IMR-90 (cell line): ENCODE measurements at regions not wholly inside any gene's neighbourhood (a gene's known extent, or its start where the extent isn't known, plus 50 kb on each side); places are given as distances from the start of the nearest gene placed in this dataset.

ENCODE experiments used
- ATAC-seq: fragments of 200-7000 bp; cut with Tn5 transposase; 2 replicates; pipeline ENCODE4 v1.9.1; 2020; ENCODE audit warnings: low read depth, mild to moderate bottlenecking, moderate library complexity
- BruUV-seq: library from RNA; stranded (reverse); fragments of 400-500 nt; replicated peaks from 2 replicates; lab custom pipeline; 2021; lab: Mats Ljungman, UMichigan
- CTCF ChIA-PET: fragments of 300-600 bp; formaldehyde crosslinking; extraction: SDS; loops from one replicate; lab custom pipeline; 2021; ENCODE audit warnings: antibody characterized with exemption; lab: Yijun Ruan, JAX
- POLR2A ChIA-PET: fragments of 300-600 bp; sonication (Branson Sonifier 250); formaldehyde crosslinking; loops from one replicate; lab custom pipeline; 2022; ENCODE audit warnings: antibody characterized with exemption; ENCODE audit not compliant: unreplicated experiment; lab: Charles Lee
- DNase-seq: peaks from one replicate; pipeline ENCODE4 v3.0.0; 2013
- H2AFZ ChIP-seq: replicated peaks from 2 replicates; pipeline ENCODE3; 2013; ENCODE audit warnings: low read length, mild to moderate bottlenecking; ENCODE audit not compliant: poor library complexity
- H2AK5ac ChIP-seq: 2 replicates; pipeline ENCODE4 v1.6.1; 2013; ENCODE audit warnings: low read depth, low read length, inconsistent platforms
- H2AK9ac ChIP-seq: replicated peaks from 2 replicates; pipeline ENCODE3; 2013; ENCODE audit warnings: mild to moderate bottlenecking, low read depth, low read length, moderate library complexity; ENCODE audit not compliant: poor library complexity
- H2BK120ac ChIP-seq: 2 replicates; pipeline ENCODE4 v1.6.1; 2013; ENCODE audit warnings: low read depth, low read length, inconsistent platforms
- H2BK15ac ChIP-seq: 3 replicates; pipeline ENCODE4 v1.6.1; 2013; ENCODE audit warnings: low read depth, low read length, inconsistent platforms
- H2BK20ac ChIP-seq: 2 replicates; pipeline ENCODE4 v1.6.1; 2013; ENCODE audit warnings: low read depth, mild to moderate bottlenecking, inconsistent platforms, low read length, moderate library complexity
- H2BK5ac ChIP-seq: 2 replicates; pipeline ENCODE4 v1.6.1; 2013; ENCODE audit warnings: mild to moderate bottlenecking, low read depth, low read length, inconsistent platforms; ENCODE audit not compliant: poor library complexity, severe bottlenecking
- H3K14ac ChIP-seq: replicated peaks from 2 replicates; pipeline ENCODE4 v1.6.1; 2013; ENCODE audit warnings: low read depth, low read length, inconsistent platforms
- H3K18ac ChIP-seq: 2 replicates; pipeline ENCODE4 v1.6.1; 2013; ENCODE audit warnings: low read depth, low read length, control low read depth
- H3K23ac ChIP-seq: 2 replicates; pipeline ENCODE4 v1.6.1; 2013; ENCODE audit warnings: low read depth, low read length, inconsistent platforms
- H3K27ac ChIP-seq: 2 replicates; pipeline ENCODE4 v1.5.1; 2013; ENCODE audit warnings: mild to moderate bottlenecking, control low read depth, low read length; ENCODE audit not compliant: insufficient read depth
- H3K27me3 ChIP-seq: 2 replicates; pipeline ENCODE4 v1.6.1; 2013; ENCODE audit warnings: low read length; ENCODE audit not compliant: control insufficient read depth, insufficient read depth
- H3K36me3 ChIP-seq: 2 replicates; pipeline ENCODE4 v1.6.1; 2013; ENCODE audit warnings: low read length, mixed read lengths; ENCODE audit not compliant: control insufficient read depth, insufficient read depth
- H3K4ac ChIP-seq: 2 replicates; pipeline ENCODE4 v1.6.1; 2013; ENCODE audit warnings: low read depth, low read length, inconsistent platforms
- H3K4me1 ChIP-seq: 2 replicates; pipeline ENCODE4 v1.6.1; 2013; ENCODE audit warnings: low read length, mixed read lengths; ENCODE audit not compliant: control insufficient read depth, insufficient read depth
- H3K4me2 ChIP-seq: 2 replicates; pipeline ENCODE4 v1.6.1; 2013; ENCODE audit warnings: low read depth, mild to moderate bottlenecking, control low read depth, low read length, moderate library complexity
- H3K4me3 ChIP-seq: 2 replicates; pipeline ENCODE4 v1.5.1; 2013; ENCODE audit warnings: low read depth, mild to moderate bottlenecking, control low read depth, low read length, moderate library complexity; ENCODE audit not compliant: insufficient read depth
- H3K56ac ChIP-seq: 2 replicates; pipeline ENCODE4 v1.6.1; 2013; ENCODE audit warnings: low read length, inconsistent platforms; ENCODE audit not compliant: insufficient read depth; ENCODE audit errors: extremely low read depth
- H3K79me1 ChIP-seq, 2 experiments: 2 replicates each; pipeline ENCODE4 v1.6.1; 2013; ENCODE audit warnings: low read length in 2 of 2, inconsistent platforms in 1 of 2, low read depth in 1 of 2
- H3K9ac ChIP-seq: 2 replicates; pipeline ENCODE4 v1.6.1; 2013; ENCODE audit warnings: low read depth, low read length, control low read depth
- H3K9me1 ChIP-seq: 2 replicates; pipeline ENCODE4 v1.6.1; 2013; ENCODE audit warnings: low read length, inconsistent platforms; ENCODE audit not compliant: insufficient read depth
- H3K9me3 ChIP-seq: 2 replicates; pipeline ENCODE4 v1.6.1; 2013; ENCODE audit warnings: low read length; ENCODE audit not compliant: control insufficient read depth, insufficient read depth
- H4K20me1 ChIP-seq: 2 replicates; pipeline ENCODE4 v1.6.1; 2013; ENCODE audit warnings: low read length, inconsistent platforms; ENCODE audit not compliant: insufficient read depth
- H4K5ac ChIP-seq: 2 replicates; pipeline ENCODE4 v1.6.1; 2013; ENCODE audit warnings: mild to moderate bottlenecking, low read depth, low read length, control low read depth
- H4K8ac ChIP-seq, 2 experiments: 2 replicates each; pipeline ENCODE4 v1.6.1; 2013; ENCODE audit warnings: low read depth in 2 of 2, low read length in 2 of 2, control low read depth in 1 of 2, inconsistent platforms in 1 of 2
- H4K91ac ChIP-seq: 2 replicates; pipeline ENCODE4 v1.6.1; 2013; ENCODE audit warnings: low read depth, low read length, inconsistent platforms; ENCODE audit not compliant: insufficient read depth
- CEBPB ChIP-seq: IDR thresholded peaks from 2 replicates; pipeline ENCODE4 v1.6.1; 2012; ENCODE audit warnings: low read depth, low read length, improper control_type of control experiment
- CHD1 ChIP-seq: IDR thresholded peaks from 2 replicates; pipeline ENCODE4 v1.6.1; 2012; ENCODE audit warnings: low read depth, low read length, improper control_type of control experiment
- CTCF ChIP-seq: conservative IDR thresholded peaks from 2 replicates; pipeline ENCODE4 v1.5.1; 2012; ENCODE audit warnings: mild to moderate bottlenecking, low read depth, low read length, improper control_type of control experiment
- FOS ChIP-seq: fragments of 150-350 bp; IDR thresholded peaks from 2 replicates; pipeline ENCODE4 v1.6.1; 2016; ENCODE audit warnings: low read depth, low read length
- MAFK ChIP-seq: IDR thresholded peaks from 2 replicates; pipeline ENCODE4 v1.6.1; 2012; ENCODE audit warnings: low read depth, low read length, improper control_type of control experiment
- MAZ ChIP-seq: IDR thresholded peaks from 2 replicates; pipeline ENCODE4 v1.6.1; 2012; ENCODE audit warnings: low read depth, mild to moderate bottlenecking, low read length, improper control_type of control experiment, moderate library complexity, borderline replicate concordance
- MXI1 ChIP-seq: IDR thresholded peaks from 2 replicates; pipeline ENCODE4 v1.6.1; 2012; ENCODE audit warnings: low read depth, mild to moderate bottlenecking, low read length, moderate library complexity, borderline replicate concordance
- POLR2A ChIP-seq: IDR thresholded peaks from 2 replicates; pipeline ENCODE4 v1.6.1; 2012; ENCODE audit warnings: mild to moderate bottlenecking, low read depth, low read length
- RAD21 ChIP-seq: IDR thresholded peaks from 2 replicates; pipeline ENCODE4 v1.6.1; 2012; ENCODE audit warnings: low read length, improper control_type of control experiment
- RCOR1 ChIP-seq: IDR thresholded peaks from 2 replicates; pipeline ENCODE4 v1.6.1; 2012; ENCODE audit warnings: mild to moderate bottlenecking, low read length, improper control_type of control experiment; ENCODE audit not compliant: insufficient replicate concordance
- RFX5 ChIP-seq: IDR thresholded peaks from 2 replicates; pipeline ENCODE4 v1.8.0; 2012; ENCODE audit warnings: low read depth, mild to moderate bottlenecking, low read length, moderate library complexity
- SMC3 ChIP-seq: fragments of 150-350 bp; IDR thresholded peaks from 2 replicates; pipeline ENCODE4 v1.6.1; 2016; ENCODE audit warnings: low read depth, mild to moderate bottlenecking, antibody characterized with exemption, low read length, moderate library complexity
- USF2 ChIP-seq: fragments of 150-350 bp; IDR thresholded peaks from 2 replicates; pipeline ENCODE4 v1.6.1; 2017; ENCODE audit warnings: mild to moderate bottlenecking, antibody characterized with exemption, low read length, low read depth
- WGBS, 2 experiments: methylation state at CpG; one replicate each; pipeline versions ENCODE4 v1.1.5 to v1.1.7; 2013; ENCODE audit warnings: missing lambda C conversion rate in 2 of 2; ENCODE audit not compliant: insufficient read length in 1 of 2; ENCODE audit errors: extremely low coverage in 2 of 2; 5-methylcytosine and 5-hydroxymethylcytosine counted together
- dilution Hi-C: fragments of 300-500 bp; cut with HindIII; formaldehyde crosslinking; loops from one replicate; pipeline ENCODE4 v1.14.3; 2018; ENCODE audit warnings: low sequenced_read_pairs; ENCODE audit not compliant: unreplicated experiment
- in situ Hi-C: fragments of 300-500 bp; cut with MboI; formaldehyde crosslinking; loops from 3 replicates; pipeline ENCODE4 v1.14.3; 2019; ENCODE audit warnings: low sequenced_read_pairs, inconsistent platforms, mixed read lengths
- intact Hi-C: fragments of 100-400 bp; cut with micrococcal nuclease; formaldehyde crosslinking; loops from 2 replicates; pipeline ENCODE4 v1.10.0; 2022

- no CpG with 5 or more reads among the region's 8 CpGs for WGBS, 2 experiments
- H3K27me3 ChIP-seq, result no peaks in the 10 kb centered on the region
- H3K9me1 ChIP-seq, result peaks cover 19% of the 10 kb centered on the region
- H3K4ac ChIP-seq, result peak overlapping the region; percentile 94; the same call in 1 of the 2 replicates
- in situ Hi-C loops, result no loop called here
- no peak overlapping the region for H2AK9ac ChIP-seq
- peak overlapping the region; percentile 84 for H4K91ac ChIP-seq
- H2BK15ac ChIP-seq, result peak overlapping the region; percentile 90; the same call in 2 of the 3 replicates
- no TSS peak for BruUV-seq
- peak overlapping the region; percentile 67 to 69 for H4K8ac ChIP-seq
- peak overlapping the region; percentile 84 for H3K56ac ChIP-seq
- intact Hi-C loops, result no loop called here
- H3K9me3 ChIP-seq, result peaks cover 2% of the 10 kb centered on the region
- no peaks in the 10 kb centered on the region for H4K20me1 ChIP-seq
- peak overlapping the region; percentile 95; the same call in 1 of the 2 replicates for H4K5ac ChIP-seq
- peak overlapping the region; percentile 33; the same call in 1 of the 2 replicates for H3K9ac ChIP-seq
- dilution Hi-C loops, result no loop called here
- ATAC-seq (peak; percentile 19), DNase-seq (peak; percentile 73)
- H3K4me2 ChIP-seq, result no peak overlapping the region; the same call in 1 of the 2 replicates
- TF ChIP-seq RCOR1 (no peak), MAFK (no peak), FOS (no peak), SMC3 (no peak), RFX5 (no peak), CEBPB (no peak), CHD1 (no peak), POLR2A (no peak), USF2 (no peak), RAD21 (no peak), MXI1 (no peak), MAZ (no peak), CTCF (no peak)
- peaks cover 35% of the 10 kb centered on the region for H3K4me1 ChIP-seq
- H2BK20ac ChIP-seq, result peak overlapping the region; percentile 95
- H2AFZ ChIP-seq, result no peak overlapping the region
- peak overlapping the region; percentile 41 for H2AK5ac ChIP-seq
- no peaks in the 10 kb centered on the region for H3K36me3 ChIP-seq
- CTCF ChIA-PET, result no interaction called here
- peak overlapping the region; percentile 73 for H3K27ac ChIP-seq
- peak overlapping the region; percentile 52; the same call in 1 of the 2 replicates for H3K23ac ChIP-seq
- H3K79me1 ChIP-seq, result no peaks in the 10 kb centered on the region
- H3K14ac ChIP-seq, result peak overlapping the region; percentile 39
- peak overlapping the region; percentile 91; the same call in 1 of the 2 replicates for H3K18ac ChIP-seq
- H3K4me3 ChIP-seq, result no peak overlapping the region
- POLR2A ChIA-PET, result no interaction called here
- H2BK5ac ChIP-seq, result peak overlapping the region; percentile 85
- H2BK120ac ChIP-seq, result peak overlapping the region; percentile 90
These were observed 221.3 kb upstream of the DAPK1 start for GRCh38 chr9:87276327-87276841.
